ENCODE measurements at regions not wholly inside any gene's neighbourhood (a gene's known extent, or its start where the extent isn't known, plus 50 kb on each side); places are given as distances from the start of the nearest gene placed in this dataset.
"Not testable (repeated sequence)": the region's sequence is repeated elsewhere in the genome, so short reads cannot be mapped to it uniquely, and the experiment has no call there.

DNA sequence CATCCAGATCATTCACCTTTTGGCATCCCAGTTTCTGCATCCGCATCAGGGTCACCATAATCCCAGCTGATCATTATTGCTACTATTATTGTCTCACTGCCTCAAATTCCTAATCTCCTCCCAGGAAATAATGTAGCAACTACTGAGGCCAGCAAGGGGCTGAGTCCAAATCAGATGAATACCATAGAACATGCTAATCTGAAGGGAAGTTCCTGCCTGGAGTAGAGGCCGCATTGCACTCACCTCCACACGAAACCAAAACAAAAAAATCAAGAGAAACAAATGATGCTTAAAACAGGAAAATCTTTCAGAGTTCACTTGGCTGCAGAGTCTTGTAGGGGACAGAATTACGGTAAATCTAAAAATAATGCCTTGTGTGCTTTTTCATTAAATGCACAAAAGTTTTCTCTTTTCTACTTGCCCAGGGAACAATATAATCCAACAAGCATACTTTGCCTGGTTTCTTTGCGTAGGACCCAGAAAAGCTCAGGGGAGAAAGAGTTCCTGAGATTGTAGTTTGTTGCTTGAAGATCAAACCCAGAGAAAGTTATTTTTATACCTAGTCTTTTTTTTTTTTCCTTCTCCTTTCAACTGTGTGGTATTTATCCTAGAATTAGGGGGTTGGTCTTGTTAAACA lies 87.7 kb upstream of the KLF4 start:
- TF ChIP-seq, protein P1, sequence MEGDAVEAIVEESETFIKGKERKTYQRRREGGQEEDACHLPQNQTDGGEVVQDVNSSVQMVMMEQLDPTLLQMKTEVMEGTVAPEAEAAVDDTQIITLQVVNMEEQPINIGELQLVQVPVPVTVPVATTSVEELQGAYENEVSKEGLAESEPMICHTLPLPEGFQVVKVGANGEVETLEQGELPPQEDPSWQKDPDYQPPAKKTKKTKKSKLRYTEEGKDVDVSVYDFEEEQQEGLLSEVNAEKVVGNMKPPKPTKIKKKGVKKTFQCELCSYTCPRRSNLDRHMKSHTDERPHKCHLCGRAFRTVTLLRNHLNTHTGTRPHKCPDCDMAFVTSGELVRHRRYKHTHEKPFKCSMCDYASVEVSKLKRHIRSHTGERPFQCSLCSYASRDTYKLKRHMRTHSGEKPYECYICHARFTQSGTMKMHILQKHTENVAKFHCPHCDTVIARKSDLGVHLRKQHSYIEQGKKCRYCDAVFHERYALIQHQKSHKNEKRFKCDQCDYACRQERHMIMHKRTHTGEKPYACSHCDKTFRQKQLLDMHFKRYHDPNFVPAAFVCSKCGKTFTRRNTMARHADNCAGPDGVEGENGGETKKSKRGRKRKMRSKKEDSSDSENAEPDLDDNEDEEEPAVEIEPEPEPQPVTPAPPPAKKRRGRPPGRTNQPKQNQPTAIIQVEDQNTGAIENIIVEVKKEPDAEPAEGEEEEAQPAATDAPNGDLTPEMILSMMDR (IDR thresholded peaks at IDR 0.05; ENCODE audit: low read depth, low read length, missing control alignments), result no peak
- DNase-seq (ENCODE audit: extremely low read depth, low read depth), result no peak
- no peak overlapping the region for H3K4me3 ChIP-seq (replicated peaks; ENCODE audit: low read depth, low read length)

DNA sequence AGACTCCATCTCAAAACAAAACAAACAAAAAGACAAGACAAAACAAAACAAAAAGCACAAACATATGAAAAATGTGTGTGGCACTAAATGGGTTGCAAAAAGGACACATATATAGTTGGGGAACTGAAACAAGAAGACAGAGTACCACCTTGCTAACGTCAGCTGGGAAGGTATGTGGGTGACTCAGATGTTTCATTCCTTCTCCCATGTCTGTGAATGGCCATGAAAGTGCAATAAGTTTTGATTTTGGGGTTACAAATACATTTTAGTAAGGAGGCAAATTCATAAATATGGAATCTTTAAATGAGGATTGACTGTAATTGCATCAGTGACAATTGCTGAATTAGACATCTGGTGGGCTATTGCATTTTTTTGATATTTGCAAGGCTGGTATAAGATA lies 81.6 kb upstream of the KLF4 start:
- TF ChIP-seq, protein P1 (IDR thresholded peaks at IDR 0.05; ENCODE audit: low read depth, low read length, missing control alignments), result no peak
- H3K4me3 ChIP-seq (replicated peaks; ENCODE audit: low read depth, low read length), result no peak overlapping the region
- no peak for DNase-seq (ENCODE audit: extremely low read depth, low read depth)

DNA sequence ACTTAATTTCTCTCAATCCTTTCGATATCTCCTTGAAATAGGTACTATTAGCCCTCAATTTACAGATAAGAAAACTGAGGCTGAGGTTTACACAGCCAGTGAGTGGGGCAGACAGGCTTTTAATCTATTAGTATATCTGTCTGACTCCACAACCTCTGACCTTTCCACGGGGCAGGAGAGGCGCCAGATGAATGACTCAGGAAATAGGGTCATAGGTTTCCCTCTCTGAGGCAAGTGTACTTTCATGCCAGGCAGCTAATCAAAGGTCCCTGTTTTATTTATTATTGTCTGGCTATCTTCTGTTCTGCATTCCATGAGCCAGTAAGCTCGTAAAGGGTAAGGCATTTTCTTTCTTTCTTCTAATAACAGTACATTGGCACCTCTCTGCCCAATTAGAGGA lies 79.6 kb upstream of the KLF4 start:
- no peak for DNase-seq (ENCODE audit: extremely low read depth, low read depth)
- no peak overlapping the region for H3K4me3 ChIP-seq (replicated peaks; ENCODE audit: low read depth, low read length)
- TF ChIP-seq, protein P1 (IDR thresholded peaks at IDR 0.05; ENCODE audit: low read depth, low read length, missing control alignments), result no peak

DNA sequence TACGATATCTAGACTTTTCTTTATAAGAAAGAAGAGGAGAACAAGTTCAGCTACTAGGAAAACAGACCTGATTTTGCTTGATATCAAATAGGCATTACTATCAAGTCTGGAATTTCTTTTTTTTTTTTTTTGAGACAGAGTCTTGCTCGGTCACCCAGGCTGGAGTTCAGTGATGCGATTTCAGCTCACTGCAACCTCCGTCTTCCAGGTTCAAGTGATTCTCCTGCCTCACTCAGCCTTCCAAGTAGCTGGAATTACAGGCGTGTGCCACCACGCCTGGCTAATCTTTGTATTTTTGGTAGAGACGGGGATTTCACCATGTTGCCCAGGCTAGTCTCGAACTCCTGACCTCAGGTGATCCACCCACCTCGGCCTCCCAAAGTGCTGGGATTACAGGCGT lies 78.8 kb upstream of the KLF4 start:
- not testable (repeated sequence) for DNase-seq (ENCODE audit: extremely low read depth, low read depth); H3K4me3 ChIP-seq (replicated peaks; ENCODE audit: low read depth, low read length)

DNA sequence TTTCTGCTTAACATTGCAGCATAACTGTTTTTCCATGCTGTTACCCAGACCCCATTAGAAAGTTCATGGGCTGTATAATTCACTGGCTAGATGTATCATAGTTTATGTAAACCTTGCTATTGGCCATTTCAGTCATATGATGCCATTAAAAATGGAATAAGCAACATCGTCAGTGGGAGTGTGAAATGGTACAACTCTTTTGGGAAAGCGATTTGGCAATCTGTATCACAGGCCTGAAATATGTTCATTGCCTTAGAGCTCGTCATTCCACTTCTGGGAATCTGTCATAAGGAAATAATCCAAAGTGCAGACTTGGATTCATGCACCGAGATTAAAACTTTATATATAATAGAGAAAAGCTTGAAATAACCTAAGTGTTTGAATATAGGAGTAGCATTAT lies 77.9 kb upstream of the KLF4 start:
- DNase-seq (ENCODE audit: extremely low read depth, low read depth), result no peak
- H3K4me3 ChIP-seq (replicated peaks; ENCODE audit: low read depth, low read length), result no peak overlapping the region
- TF ChIP-seq, protein P1 (IDR thresholded peaks at IDR 0.05; ENCODE audit: low read depth, low read length, missing control alignments), result no peak

DNA sequence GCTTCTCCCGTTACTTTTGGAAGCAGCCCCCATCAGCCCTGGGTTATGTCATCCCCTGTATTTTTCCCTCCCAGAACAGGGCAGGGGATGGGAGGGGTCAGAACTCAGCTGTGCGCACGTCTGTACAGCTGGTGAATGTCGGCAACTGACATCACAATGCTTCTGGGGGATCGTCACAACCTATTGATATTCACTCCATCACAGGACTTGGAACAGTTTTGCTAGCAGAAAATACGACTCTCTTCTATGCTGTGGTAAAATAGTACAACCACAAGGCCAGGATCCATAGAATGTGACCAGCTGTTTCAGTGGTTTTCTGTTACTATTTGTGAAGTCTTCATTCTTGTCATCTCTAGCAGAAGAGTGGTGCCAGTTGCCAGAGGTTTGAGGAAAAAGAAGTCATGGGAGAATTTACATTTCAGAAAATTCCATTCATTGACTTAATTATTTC lies 77.1 kb upstream of the KLF4 start:
- DNase-seq (ENCODE audit: extremely low read depth, low read depth), result no peak
- TF ChIP-seq, protein P1 (IDR thresholded peaks at IDR 0.05; ENCODE audit: low read depth, low read length, missing control alignments), result no peak

DNA sequence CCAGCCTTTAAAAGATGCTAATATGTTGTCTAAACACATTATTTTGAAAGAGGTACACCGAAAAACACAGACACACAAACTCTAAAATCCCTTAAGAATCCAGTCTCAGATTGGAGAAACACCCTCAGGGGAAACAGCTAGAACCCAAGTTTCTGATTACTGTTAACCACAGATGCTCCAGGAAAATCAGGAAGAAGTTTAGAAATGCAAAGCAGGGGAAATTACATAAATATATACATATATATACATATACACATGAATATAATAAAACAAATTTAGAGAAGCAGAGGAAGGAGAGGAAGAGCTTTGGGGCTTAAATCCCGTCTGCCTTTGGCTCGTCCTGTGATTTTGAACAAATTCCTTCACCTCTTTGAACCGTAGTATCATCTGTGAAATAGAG lies 73.2 kb upstream of the KLF4 start:
- TF ChIP-seq, protein P1 (IDR thresholded peaks at IDR 0.05; ENCODE audit: low read depth, low read length, missing control alignments), result no peak
- H3K4me3 ChIP-seq (replicated peaks; ENCODE audit: low read depth, low read length), result no peak overlapping the region
- no peak for DNase-seq (ENCODE audit: extremely low read depth, low read depth)

More for the DNA sequence above, 77.1 kb upstream of the KLF4 start:
- H3K4me3 ChIP-seq (replicated peaks; ENCODE audit: low read depth, low read length), result no peak overlapping the region

Data from HFF-Myc (cell line).